Smooth muscle cell (in vitro differentiated cells): ENCODE measurements at regions not wholly inside any gene's neighbourhood (a gene's known extent, or its start where the extent isn't known, plus 50 kb on each side); places are given as distances from the start of the nearest gene placed in this dataset.

Experiments
- DNase-seq: peaks from one replicate; lab custom pipeline; 2025; ENCODE audit not compliant: unreplicated experiment; lab: John Stamatoyannopoulos, UW
- H2AFZ ChIP-seq: fragments of 200-600 bp; sonication (generic); 2 replicates; pipeline ENCODE4 v1.6.0; 2016; ENCODE audit warnings: antibody characterized with exemption, low read depth, mild to moderate bottlenecking
- H3F3A ChIP-seq: fragments of 200-600 bp; sonication (generic); 2 replicates; pipeline ENCODE4 v1.6.0; 2017; ENCODE audit warnings: antibody characterized with exemption, low read depth
- H3K27ac ChIP-seq: fragments of 200-600 bp; sonication (generic); 2 replicates; pipeline ENCODE4 v1.5.1; 2016; ENCODE audit warnings: low read depth, mild to moderate bottlenecking
- H3K27me3 ChIP-seq: fragments of 200-600 bp; sonication (generic); 2 replicates; pipeline ENCODE4 v1.6.1; 2016; ENCODE audit warnings: low read depth, mild to moderate bottlenecking
- H3K36me3 ChIP-seq: fragments of 200-600 bp; sonication (generic); 2 replicates; pipeline ENCODE4 v1.5.1; 2016; ENCODE audit warnings: low read depth
- H3K4me1 ChIP-seq: fragments of 200-600 bp; sonication (generic); 2 replicates; pipeline ENCODE4 v1.5.1; 2016; ENCODE audit warnings: low read depth
- H3K4me2 ChIP-seq: fragments of 200-600 bp; sonication (generic); 2 replicates; pipeline ENCODE4 v1.6.0; 2016; ENCODE audit warnings: mild to moderate bottlenecking
- H3K4me3 ChIP-seq: fragments of 200-600 bp; sonication (generic); 2 replicates; pipeline ENCODE4 v1.5.1; 2016; ENCODE audit warnings: mild to moderate bottlenecking
- H3K79me2 ChIP-seq: fragments of 200-600 bp; sonication (generic); 2 replicates; pipeline ENCODE4 v1.6.0; 2016; ENCODE audit warnings: low read depth, mild to moderate bottlenecking
- H3K9ac ChIP-seq: fragments of 200-600 bp; sonication (generic); 2 replicates; pipeline ENCODE4 v1.6.0; 2016; ENCODE audit warnings: low read depth
- H3K9me3 ChIP-seq: fragments of 200-600 bp; sonication (generic); replicated peaks from 2 replicates; pipeline ENCODE4 v1.5.1; 2016; ENCODE audit warnings: low read depth
- H4K20me1 ChIP-seq: fragments of 200-600 bp; sonication (generic); 2 replicates; pipeline ENCODE4 v1.6.0; 2016; ENCODE audit warnings: low read depth
- CTCF ChIP-seq: fragments of 200-600 bp; sonication (generic); IDR thresholded peaks from 2 replicates; pipeline ENCODE4 v1.5.1; 2017; ENCODE audit warnings: borderline replicate concordance, mild to moderate bottlenecking, antibody characterized with exemption; ENCODE audit not compliant: insufficient read depth, poor library complexity, severe bottlenecking
- WGBS: methylation state at CpG from one replicate; pipeline ENCODE4 v1.1.7; 2016; ENCODE audit warnings: low lambda C conversion rate; 5-methylcytosine and 5-hydroxymethylcytosine counted together

- no peaks in the 10 kb centered on the region for H4K20me1 ChIP-seq
- H3K27me3 ChIP-seq = no peaks in the 10 kb centered on the region
- no peaks in the 10 kb centered on the region for H3F3A ChIP-seq
- no peaks in the 10 kb centered on the region for H3K79me2 ChIP-seq
- no peak for TF ChIP-seq CTCF
- H3K4me3 ChIP-seq = no peak overlapping the region
- H3K9me3 ChIP-seq = no peaks in the 10 kb centered on the region
- DNase-seq = no peak
- H3K36me3 ChIP-seq = no peaks in the 10 kb centered on the region
- H3K4me2 ChIP-seq = no peak overlapping the region
- no peak overlapping the region for H2AFZ ChIP-seq
- H3K27ac ChIP-seq = no peak overlapping the region
- H3K9ac ChIP-seq = no peak overlapping the region
- H3K4me1 ChIP-seq = no peaks in the 10 kb centered on the region
These were observed 214.9 kb upstream of the MAD2L1 start for GRCh38 chr4:120281581-120281980.

GRCh38 chr4:120277391-120277790, 210.7 kb upstream of the MAD2L1 start:
- H3F3A ChIP-seq = no peaks in the 10 kb centered on the region
- peaks cover 5% of the 10 kb centered on the region for H3K4me1 ChIP-seq
- H3K4me3 ChIP-seq = no peak overlapping the region
- H3K9ac ChIP-seq = no peak overlapping the region
- no peaks in the 10 kb centered on the region for H3K9me3 ChIP-seq
- H3K36me3 ChIP-seq = no peaks in the 10 kb centered on the region
- H3K27me3 ChIP-seq = no peaks in the 10 kb centered on the region
- TF ChIP-seq CTCF = no peak
- H3K79me2 ChIP-seq = no peaks in the 10 kb centered on the region
- DNase-seq = no peak
- H2AFZ ChIP-seq = no peak overlapping the region
- no peak overlapping the region for H3K4me2 ChIP-seq
- no peak overlapping the region for H3K27ac ChIP-seq
- H4K20me1 ChIP-seq = no peaks in the 10 kb centered on the region

- TF ChIP-seq CTCF = no peak
- no peak overlapping the region for H3K9ac ChIP-seq
- H3K9me3 ChIP-seq = no peaks in the 10 kb centered on the region
- H3F3A ChIP-seq = no peaks in the 10 kb centered on the region
- H4K20me1 ChIP-seq = no peaks in the 10 kb centered on the region
- no peaks in the 10 kb centered on the region for H3K79me2 ChIP-seq
- H3K4me1 ChIP-seq = no peaks in the 10 kb centered on the region
- H3K36me3 ChIP-seq = no peaks in the 10 kb centered on the region
- DNase-seq = no peak
- 69% methylated on average over 5 of the region's 5 CpGs for WGBS
- H3K27ac ChIP-seq = no peak overlapping the region
- no peak overlapping the region for H3K4me3 ChIP-seq
- H3K27me3 ChIP-seq = no peaks in the 10 kb centered on the region
- no peak overlapping the region for H3K4me2 ChIP-seq
- no peak overlapping the region for H2AFZ ChIP-seq
These were observed 200.0 kb upstream of the MAD2L1 start for GRCh38 chr4:120266602-120267001.

GRCh38 chr4:120263618-120264017, 197.0 kb upstream of the MAD2L1 start:
- WGBS = 69% methylated on average over 4 of the region's 4 CpGs
- Histone ChIP-seq H4K20me1 (no peaks in the 10 kb centered on the region), H3K27ac (no peak overlapping the region), H3K4me2 (no peak overlapping the region), H3K9ac (no peak overlapping the region), H3K79me2 (no peaks in the 10 kb centered on the region), H3K4me1 (no peaks in the 10 kb centered on the region), H3F3A (no peaks in the 10 kb centered on the region), H3K4me3 (no peak overlapping the region), H2AFZ (no peak overlapping the region), H3K27me3 (no peaks in the 10 kb centered on the region), H3K36me3 (no peaks in the 10 kb centered on the region), H3K9me3 (no peaks in the 10 kb centered on the region)
- DNase-seq = no peak
- TF ChIP-seq CTCF = no peak
